HG03097 (cell line): ENCODE measurements at regions not wholly inside any gene's neighbourhood (a gene's known extent, or its start where the extent isn't known, plus 50 kb on each side); places are given as distances from the start of the nearest gene placed in this dataset.

Source experiments
- ATAC-seq: cut with Tn5 transposase; IDR thresholded peaks from one replicate; pipeline ENCODE4 v1.9.1; 2021; ENCODE audit not compliant: unreplicated experiment, low FRiP score

DNA sequence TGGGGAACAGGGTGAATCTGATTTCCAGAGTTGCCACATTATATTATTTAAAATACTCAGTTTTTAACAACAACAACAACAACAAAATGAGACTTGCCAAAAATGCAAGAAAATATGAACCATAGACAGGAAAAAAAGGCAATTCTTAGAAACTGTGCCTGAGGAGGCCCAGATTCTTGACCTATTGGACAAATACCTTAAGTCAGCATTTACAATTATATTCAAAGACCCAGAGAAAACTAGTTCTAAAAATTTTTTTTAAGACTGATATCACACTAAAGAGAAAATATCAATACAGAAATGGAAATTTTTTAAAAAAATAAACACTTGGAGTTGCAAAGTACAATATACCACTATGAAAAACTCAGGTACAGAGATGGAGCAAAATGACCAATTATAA, 152.8 kb upstream of the LYPLAL1 start:
- no peak for ATAC-seq

DNA sequence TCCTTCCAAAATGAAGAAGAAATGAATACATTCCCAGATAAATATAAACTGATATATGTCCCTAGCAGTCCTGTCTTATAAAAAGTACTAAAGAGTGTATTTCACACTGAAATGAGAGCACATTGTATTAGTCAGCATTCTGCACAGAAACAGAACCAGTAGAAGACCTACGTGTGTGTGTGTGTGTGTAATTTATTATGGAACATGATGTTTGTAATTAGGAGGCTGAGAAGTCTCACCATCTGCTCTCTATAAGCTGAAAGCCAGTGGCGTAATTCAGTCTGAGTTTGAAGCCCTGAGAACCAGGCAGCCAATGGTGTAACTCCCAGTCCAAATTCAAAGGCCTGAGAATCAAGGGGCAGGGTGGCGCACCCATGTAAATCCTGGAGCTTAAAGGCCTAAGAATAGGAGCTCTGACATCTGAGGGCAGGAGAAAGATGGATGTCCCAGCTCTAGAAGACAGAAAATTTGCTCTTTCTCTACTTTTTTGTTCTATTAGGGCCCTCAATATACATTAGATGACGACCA, 146.5 kb upstream of the LYPLAL1 start:
- no peak for ATAC-seq

GRCh38 chr1:219031809-219032208, 141.9 kb upstream of the LYPLAL1 start:
- ATAC-seq: no peak

- no peak for ATAC-seq
Observed at GRCh38 chr1:219038398-219038797, 135.3 kb upstream of the LYPLAL1 start.

GRCh38 chr1:219039017-219039681, 134.5 kb upstream of the LYPLAL1 start:
- ATAC-seq: no peak

DNA sequence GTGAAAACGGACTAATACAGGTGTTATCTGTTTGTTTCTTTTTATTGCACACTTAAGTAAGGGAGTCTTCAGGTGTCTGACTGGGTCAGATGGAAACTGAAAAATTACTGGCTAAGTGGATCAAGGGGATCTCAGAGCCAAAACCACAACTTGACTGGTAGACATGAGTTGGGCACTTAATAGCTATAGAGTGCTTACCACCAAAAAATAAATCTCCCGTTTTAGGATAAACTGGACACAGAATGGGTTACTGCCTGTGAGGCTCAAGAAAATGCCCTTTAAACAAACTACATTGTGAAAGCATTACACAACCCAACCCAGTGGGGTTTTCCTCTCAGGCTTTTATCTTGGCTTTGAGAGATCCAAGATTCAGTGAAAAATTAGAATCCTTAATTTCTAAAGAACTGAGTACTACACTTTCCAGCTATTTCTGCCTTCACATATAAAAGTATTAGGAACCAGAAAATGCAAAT, 134.0 kb upstream of the LYPLAL1 start:
- no peak for ATAC-seq

GRCh38 chr1:219040291-219040690, 133.4 kb upstream of the LYPLAL1 start:
- no peak for ATAC-seq

DNA sequence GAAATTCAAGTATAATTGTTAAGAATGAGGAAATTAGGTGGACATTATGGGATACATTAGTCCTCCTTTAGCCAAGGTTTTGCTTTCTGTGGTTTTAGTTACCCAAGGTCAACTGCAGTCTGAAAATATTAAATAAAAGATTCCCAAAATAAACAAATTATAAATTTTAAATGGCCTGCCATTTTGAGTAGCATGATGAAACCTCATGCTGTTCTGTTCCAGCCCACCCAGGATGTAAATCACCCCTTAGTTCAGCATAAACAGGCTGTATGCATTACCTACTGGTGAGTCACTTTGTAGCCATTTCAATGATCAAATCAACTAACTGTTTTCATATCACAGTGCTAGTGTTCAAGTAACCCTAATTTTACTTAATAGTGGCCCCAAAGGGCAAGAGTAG, 132.5 kb upstream of the LYPLAL1 start:
- no peak for ATAC-seq

GRCh38 chr1:219041818-219042217, 131.9 kb upstream of the LYPLAL1 start:
- no peak for ATAC-seq

DNA sequence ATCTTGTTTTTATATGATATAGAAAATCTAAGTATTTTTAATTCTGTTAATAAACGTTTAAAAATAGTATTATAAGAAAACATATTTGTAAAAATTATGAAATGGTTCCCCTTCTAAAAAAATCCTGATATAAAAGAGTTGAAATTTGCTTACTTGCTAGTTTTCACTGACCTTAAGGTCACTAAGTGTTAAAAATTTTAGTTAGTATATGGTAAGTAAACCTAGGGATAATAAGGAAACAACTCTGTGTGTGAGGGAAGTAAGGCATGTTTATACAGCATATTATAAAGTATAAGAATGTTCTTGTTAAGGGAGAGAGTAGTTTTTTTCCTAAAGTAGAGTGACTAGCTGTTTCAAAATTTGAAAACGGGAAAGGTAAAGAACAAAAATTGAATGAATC, 130.9 kb upstream of the LYPLAL1 start:
- no peak for ATAC-seq

- ATAC-seq: no peak
Observed at GRCh38 chr1:219045246-219045645, 128.4 kb upstream of the LYPLAL1 start.

GRCh38 chr1:219049501-219049900, 124.2 kb upstream of the LYPLAL1 start:
- ATAC-seq: no peak

- no peak for ATAC-seq
Observed at GRCh38 chr1:219050086-219050821, 123.4 kb upstream of the LYPLAL1 start.

DNA sequence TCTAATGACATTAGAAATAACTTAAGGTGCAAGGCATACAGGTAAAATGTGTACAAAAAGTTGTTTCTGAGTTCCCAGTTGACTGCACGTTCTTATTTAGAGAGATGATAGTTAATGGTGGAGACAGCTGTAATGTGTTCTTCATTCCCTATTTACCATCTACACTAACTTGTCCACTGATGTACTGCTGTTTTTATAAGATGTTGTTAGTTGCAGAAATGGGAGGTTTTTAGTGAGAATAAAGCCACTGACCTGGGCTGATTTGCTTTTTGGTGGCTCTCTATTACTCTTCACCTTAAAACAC, 122.9 kb upstream of the LYPLAL1 start:
- no peak for ATAC-seq

DNA sequence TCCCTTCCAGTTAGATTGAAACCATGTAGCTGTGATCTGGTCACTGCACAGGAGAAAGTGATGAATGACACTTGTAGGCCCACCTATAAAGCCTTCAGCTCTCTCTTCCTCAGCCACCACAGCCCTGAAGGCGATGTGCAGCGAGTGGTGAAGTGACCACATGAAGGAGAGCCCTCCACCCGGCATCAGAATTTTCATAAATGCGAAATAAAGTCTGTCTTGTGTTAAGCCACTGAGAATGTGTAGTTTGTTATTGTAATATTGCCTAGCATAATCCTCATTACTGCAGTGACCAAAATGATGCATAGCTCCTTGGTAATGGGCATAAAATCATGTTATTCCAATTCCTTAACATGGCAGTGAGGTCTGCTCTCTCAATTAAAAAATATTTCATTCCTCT, 122.1 kb upstream of the LYPLAL1 start:
- ATAC-seq: no peak

DNA sequence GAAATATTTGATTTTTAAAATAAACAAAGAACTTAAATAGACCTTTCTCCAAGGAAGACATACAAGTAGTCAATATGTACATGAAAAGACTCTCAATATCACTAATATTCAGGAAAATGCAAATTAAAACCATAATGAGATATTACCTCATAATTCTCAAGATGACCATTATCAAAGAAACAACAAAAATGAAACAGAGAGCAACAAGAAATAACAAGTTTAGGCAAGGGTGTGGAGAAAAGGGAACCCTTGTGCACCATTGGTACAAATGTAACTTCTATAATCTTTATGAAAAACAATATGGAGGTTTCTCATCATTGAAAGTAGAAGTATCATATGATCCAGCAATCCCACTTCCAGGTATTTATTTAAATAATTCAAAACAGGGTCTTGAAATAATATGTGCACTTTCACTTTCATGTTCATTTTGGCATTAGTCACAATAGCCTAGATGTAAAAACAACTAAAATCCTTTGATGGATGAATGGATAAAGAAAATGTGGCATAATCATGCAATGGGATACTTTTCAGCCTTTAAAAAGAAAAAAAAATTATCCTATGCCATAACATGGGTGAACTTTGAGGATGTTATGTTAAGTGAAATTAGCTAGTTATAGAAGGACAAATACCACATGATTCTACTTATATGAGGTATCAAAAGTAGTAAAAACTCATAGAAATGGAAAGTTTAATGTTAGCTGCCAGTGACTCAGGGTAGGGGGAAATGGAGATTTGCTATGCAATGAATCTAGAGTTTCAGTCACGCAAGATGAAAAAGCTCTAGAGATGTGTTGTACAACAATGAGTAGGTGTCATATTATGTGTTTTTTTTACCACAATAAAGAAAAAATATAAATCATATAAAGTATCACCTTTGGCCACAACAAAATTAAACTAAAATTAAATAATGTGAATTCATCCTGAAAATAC, 114.5 kb upstream of the LYPLAL1 start:
- ATAC-seq: no peak

- no peak for ATAC-seq
Observed at GRCh38 chr1:219060798-219061197, 112.9 kb upstream of the LYPLAL1 start.

DNA sequence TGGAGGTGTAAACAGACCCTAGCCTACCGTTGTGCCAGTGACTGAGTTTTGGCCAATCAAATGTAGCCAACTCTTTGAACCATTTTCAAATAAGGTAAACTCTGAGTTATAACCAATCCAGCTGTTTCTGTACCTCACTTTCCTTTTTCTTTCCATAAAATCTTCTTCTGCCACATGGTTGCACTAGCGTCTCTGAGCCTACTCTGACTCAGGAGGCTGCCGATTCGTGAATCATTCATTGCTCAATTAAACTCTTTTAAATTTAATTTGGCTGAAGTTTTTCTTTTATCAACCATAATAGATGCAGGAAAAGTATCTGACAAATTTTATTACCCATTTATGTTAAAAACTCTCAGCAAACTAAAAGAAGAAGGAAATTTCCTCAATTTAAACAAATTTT, 111.5 kb upstream of the LYPLAL1 start:
- ATAC-seq: no peak

GRCh38 chr1:219066098-219066497, 107.6 kb upstream of the LYPLAL1 start:
- ATAC-seq: no peak

DNA sequence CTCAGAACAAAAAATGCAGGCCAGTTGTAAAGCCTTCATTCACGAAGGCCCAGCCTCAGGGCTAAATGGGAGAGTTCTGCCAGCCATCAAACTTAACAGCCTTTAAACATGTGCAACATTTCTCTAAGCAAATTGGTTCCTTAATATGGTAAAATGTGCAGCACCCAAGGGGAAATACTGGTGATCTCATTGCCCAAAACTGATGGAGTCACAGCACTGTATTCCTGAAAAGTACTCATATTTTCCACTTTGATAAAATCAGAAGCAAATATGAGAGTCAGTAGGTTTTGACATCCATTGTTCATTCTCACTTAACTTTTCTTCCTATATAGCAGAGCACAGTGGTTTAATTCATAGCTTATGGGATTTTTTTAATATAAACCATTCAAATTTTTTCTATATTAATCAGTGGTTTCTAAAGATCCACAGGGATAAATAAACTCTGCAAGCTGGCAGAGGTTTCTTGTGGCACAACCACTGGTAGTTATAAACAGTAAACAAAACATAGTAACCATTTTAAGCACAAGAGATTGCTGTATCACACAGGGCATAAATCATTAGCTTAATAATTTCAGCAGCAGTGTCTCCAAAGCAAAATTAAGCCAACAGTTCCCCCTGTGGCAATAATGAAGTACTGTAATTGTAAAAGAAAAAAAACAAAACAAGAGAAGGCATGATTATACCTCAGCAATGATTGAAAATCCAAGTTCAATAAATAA, 106.9 kb upstream of the LYPLAL1 start:
- no peak for ATAC-seq

- no peak for ATAC-seq
Observed at GRCh38 chr1:219067350-219067712, 106.3 kb upstream of the LYPLAL1 start.
